ENCODE measurements at regions not wholly inside any gene's neighbourhood (a gene's known extent, or its start where the extent isn't known, plus 50 kb on each side); places are given as distances from the start of the nearest gene placed in this dataset.

- no peaks in the 10 kb centered on the region for H3K79me2 ChIP-seq (ENCODE audit: insufficient read depth, low read length)
- H3K27ac ChIP-seq (ENCODE audit: low read depth, low read length): no peak overlapping the region
- no TSS peak for BruUV-seq (replicated peaks)
- no peaks in the 10 kb centered on the region for H3K4me1 ChIP-seq (ENCODE audit: control insufficient read depth in 1 of 2, insufficient read depth in 2 of 2, low read length in 2 of 2)
- DNase-seq (ENCODE audit: low read depth, low spot score) (no peak), ATAC-seq (no peak)
- no peaks in the 10 kb centered on the region for H3K9me2 ChIP-seq (ENCODE audit: insufficient read depth)
- ChIA-PET RAD21 (ENCODE audit: low non-redundant PET in 1 of 2, low total read pairs in 2 of 2, uncharacterized antibody in 2 of 2, unreplicated experiment in 2 of 2) (no interaction called here), POLR2A (no interaction called here), CTCF (no interaction called here)
- H3K4me2 ChIP-seq (ENCODE audit: low read length): no peak overlapping the region
- H3K27me3 ChIP-seq (ENCODE audit: insufficient read depth, low read length): no peaks in the 10 kb centered on the region
- H4K20me1 ChIP-seq (ENCODE audit: insufficient read depth): no peaks in the 10 kb centered on the region
- no peaks in the 10 kb centered on the region for H3K9me3 ChIP-seq (ENCODE audit: control insufficient read depth in 1 of 2, insufficient read depth in 1 of 2, low read depth in 1 of 2, low read length in 2 of 2)
- H3K4me3 ChIP-seq (replicated peaks in 1 of 2; ENCODE audit: low read depth in 1 of 2, low read length in 2 of 2): no peak overlapping the region
- intact Hi-C loops (cut with micrococcal nuclease): no loop called here
- H3K36me3 ChIP-seq (ENCODE audit: control insufficient read depth in 1 of 2, insufficient read depth in 2 of 2, low read length in 2 of 2): no peaks in the 10 kb centered on the region
- no peak overlapping the region for H2AFZ ChIP-seq (ENCODE audit: low read depth, low read length, poor library complexity, severe bottlenecking)
- TF ChIP-seq CEBPB (IDR thresholded peaks at IDR 0.05; ENCODE audit: low read depth): no peak
- TF ChIP-seq, protein P1, sequence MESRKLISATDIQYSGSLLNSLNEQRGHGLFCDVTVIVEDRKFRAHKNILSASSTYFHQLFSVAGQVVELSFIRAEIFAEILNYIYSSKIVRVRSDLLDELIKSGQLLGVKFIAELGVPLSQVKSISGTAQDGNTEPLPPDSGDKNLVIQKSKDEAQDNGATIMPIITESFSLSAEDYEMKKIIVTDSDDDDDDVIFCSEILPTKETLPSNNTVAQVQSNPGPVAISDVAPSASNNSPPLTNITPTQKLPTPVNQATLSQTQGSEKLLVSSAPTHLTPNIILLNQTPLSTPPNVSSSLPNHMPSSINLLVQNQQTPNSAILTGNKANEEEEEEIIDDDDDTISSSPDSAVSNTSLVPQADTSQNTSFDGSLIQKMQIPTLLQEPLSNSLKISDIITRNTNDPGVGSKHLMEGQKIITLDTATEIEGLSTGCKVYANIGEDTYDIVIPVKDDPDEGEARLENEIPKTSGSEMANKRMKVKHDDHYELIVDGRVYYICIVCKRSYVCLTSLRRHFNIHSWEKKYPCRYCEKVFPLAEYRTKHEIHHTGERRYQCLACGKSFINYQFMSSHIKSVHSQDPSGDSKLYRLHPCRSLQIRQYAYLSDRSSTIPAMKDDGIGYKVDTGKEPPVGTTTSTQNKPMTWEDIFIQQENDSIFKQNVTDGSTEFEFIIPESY (IDR thresholded peaks at IDR 0.05; ENCODE audit: extremely low read depth, insufficient replicate concordance, low read length): no peak
- TF ChIP-seq ZNF274 (IDR thresholded peaks at IDR 0.05; ENCODE audit: low read depth, low read length): no peak
- no peak for TF ChIP-seq SRF (IDR thresholded peaks at IDR 0.05; ENCODE audit: low read depth)
- TF ChIP-seq JUND (IDR thresholded peaks at IDR 0.05): no peak
- TF ChIP-seq SIN3A (IDR thresholded peaks at IDR 0.05; ENCODE audit: low read depth): no peak
- TF ChIP-seq YY1 (IDR thresholded peaks at IDR 0.05; ENCODE audit: extremely low read depth, insufficient replicate concordance, low read depth, low read length): no peak
- no peak for TF ChIP-seq TCF7L2 (IDR thresholded peaks at IDR 0.05; ENCODE audit: borderline replicate concordance, extremely low read depth, insufficient read depth, insufficient read length)
- no peak for TF ChIP-seq CTCF (IDR thresholded peaks at IDR 0.05 in 2 of 3, conservative IDR thresholded peaks at IDR 0.05 in 1 of 3; ENCODE audit: borderline replicate concordance in 1 of 3, insufficient read depth in 1 of 3, low read depth in 2 of 3, low read length in 2 of 3)
- no peak for TF ChIP-seq EZH2phosphoT487 (IDR thresholded peaks at IDR 0.05; ENCODE audit: borderline replicate concordance)
- TF ChIP-seq, protein P2, sequence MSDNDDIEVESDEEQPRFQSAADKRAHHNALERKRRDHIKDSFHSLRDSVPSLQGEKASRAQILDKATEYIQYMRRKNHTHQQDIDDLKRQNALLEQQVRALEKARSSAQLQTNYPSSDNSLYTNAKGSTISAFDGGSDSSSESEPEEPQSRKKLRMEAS (IDR thresholded peaks at IDR 0.05): no peak
- no peak for TF ChIP-seq POLR2AphosphoS5 (IDR thresholded peaks at IDR 0.05; ENCODE audit: low read depth, low read length)
- TF ChIP-seq EGR1 (IDR thresholded peaks at IDR 0.05; ENCODE audit: low read depth): no peak
- no peak for TF ChIP-seq ZFX (IDR thresholded peaks at IDR 0.05)
- no peak for TF ChIP-seq CBX3 (IDR thresholded peaks at IDR 0.05; ENCODE audit: low read depth)
- no peak for TF ChIP-seq POLR2A (IDR thresholded peaks at IDR 0.05; ENCODE audit: borderline replicate concordance, extremely low read depth, insufficient read depth, insufficient read length)
- TF ChIP-seq ELF1 (IDR thresholded peaks at IDR 0.05; ENCODE audit: borderline replicate concordance, low read depth): no peak
- no peak for TF ChIP-seq ATF3 (IDR thresholded peaks at IDR 0.05)
- TF ChIP-seq EZH2 (IDR thresholded peaks at IDR 0.05): no peak
- TF ChIP-seq RAD21 (IDR thresholded peaks at IDR 0.05; ENCODE audit: low read depth): no peak
- H3K9ac ChIP-seq (ENCODE audit: low read length): no peak overlapping the region
Observed at GRCh38 chr2:175371378-175371777, 189.9 kb upstream of the ATP5MC3 start.
